GM18867 (cell line): ENCODE measurements at regions not wholly inside any gene's neighbourhood (a gene's known extent, or its start where the extent isn't known, plus 50 kb on each side); places are given as distances from the start of the nearest gene placed in this dataset.

Experiments
- ATAC-seq: cut with Tn5 transposase; IDR thresholded peaks from one replicate; pipeline ENCODE4 v1.9.1; 2021; ENCODE audit warnings: mild to moderate bottlenecking, moderate library complexity; ENCODE audit not compliant: unreplicated experiment

DNA sequence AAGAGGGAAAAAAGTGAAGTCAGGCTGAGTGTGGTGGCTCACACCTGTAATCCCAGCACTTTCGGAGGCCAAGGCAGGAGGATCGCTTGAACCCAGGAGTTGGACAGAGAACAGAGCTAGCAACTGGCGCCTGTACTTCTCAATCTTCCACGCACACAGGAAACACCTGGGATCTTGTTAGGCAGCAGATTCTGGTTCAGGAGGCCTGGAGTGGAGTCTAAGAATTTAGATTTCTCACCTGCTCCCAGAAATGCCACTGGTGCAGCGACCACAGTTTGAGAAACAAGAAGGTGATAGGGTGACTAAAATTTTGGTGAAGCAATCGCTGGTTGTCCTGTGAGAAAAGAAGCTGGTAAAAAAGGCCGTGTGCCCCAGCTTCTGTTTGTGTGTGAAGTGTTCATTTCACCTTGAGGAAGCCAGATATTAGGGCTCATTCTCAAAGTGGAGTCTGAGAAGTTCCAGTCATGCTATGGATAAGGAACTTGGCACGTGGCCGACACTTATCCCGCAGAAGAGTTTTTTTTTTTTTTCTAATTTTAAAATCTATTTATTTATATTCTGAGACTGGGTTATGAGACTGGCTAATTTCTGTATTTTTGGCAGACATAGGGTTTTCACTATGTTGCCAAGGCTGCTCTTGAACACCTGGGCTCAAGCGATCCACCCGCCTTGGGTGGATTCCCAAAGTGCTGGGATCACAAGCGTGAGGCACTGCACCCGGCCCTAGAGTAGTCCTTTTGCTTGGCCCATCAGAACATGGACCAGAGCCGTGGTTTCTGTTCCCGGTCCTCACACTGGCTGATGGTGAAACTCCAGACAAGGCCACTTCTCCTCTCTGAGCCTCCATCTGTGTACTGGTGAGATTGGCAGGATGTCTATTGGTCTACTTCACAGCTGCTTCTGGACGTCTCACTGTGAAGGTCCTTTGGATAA lies 324.6 kb upstream of the PROK2 start:
- ATAC-seq: no peak

DNA sequence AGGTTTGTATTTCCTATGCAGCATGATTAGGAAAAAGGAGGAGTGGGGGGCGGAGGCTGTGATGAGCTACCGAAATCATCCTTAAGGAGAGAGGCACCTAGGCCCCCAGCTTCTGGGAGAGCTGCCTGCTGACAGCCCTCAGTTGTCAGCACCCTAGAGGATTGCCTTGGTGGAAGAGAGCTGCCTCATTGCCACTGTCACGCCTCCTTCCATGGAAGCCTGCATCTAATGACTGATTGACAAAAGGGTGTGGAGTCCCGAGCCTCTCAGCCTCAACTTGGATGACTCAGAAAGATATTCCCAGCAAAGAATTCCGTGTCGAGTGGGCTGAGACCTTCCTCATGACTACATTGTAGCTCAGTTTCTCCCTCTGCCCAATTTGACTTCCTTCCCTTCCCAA lies 320.4 kb upstream of the PROK2 start:
- ATAC-seq: no peak

DNA sequence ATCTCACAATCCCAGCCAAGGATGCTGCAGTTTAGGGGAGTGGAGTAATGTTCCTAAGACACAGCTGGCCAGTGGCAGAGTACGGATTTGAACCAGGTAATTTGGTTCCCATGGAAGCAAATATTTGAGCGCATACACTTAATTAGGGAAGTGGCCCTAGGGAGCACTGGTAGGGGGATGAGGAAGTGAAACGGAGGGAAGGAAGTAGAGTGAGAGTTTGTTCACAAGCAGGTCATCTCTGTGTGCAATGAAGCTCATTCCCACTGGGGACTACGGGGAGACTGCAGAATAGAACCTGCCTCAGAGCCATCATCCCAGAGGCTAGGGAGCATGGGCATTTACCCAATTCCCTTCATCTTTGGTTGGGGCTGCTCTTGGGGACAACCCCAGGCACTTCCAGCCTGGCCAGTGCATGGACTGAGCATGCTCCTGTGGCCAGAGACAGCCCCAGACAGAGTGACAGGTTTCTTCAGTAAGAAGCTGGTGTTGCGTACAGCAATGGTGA lies 317.2 kb upstream of the PROK2 start:
- ATAC-seq: peak; percentile 70

DNA sequence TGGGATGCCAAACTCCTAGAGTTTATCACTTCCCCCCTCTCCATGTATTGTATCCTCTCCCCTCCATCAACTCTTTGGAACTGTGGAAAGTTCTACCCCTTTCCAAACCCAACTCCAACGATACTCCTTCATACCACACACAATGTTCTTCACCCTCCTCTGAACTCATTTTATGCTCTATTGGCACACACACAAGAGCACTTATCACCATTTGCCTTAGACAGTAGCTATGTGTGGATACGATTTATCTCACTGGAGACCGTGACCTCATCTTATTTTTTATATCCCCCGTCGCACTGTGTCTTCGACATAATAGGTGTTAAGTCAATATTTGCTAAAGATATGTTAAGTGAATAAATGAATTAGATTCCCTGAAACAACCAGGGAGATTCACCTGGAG lies 316.5 kb upstream of the PROK2 start:
- no peak for ATAC-seq

DNA sequence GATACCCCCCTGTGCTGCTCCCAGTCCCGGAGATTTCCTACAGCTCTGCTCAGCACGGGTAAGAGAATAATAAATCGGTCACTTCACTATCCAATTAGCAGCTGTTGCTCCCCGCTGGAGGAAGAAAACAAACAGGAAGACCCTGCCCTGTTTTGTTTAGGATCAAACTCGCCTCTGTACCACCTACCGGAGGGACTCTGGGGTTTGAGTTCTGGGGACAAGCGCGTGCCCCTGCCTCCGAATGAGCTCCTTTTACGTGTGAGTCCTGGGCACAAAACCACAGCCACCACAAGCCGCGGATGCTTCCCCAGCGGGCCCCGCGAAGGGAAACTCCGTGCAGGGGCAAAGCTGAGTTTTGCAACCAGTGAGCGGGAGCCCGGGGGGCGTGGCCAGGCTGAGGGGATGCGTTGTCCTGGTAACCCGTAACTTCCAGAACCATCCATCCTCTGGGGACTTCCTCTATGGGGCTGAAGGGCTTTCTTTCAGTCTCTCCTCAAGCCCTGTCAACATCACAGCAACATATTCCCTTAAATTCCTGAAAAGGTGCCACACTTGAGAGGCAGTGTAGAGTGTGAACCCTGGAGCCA lies 315.7 kb upstream of the PROK2 start:
- peak; percentile 56 for ATAC-seq

DNA sequence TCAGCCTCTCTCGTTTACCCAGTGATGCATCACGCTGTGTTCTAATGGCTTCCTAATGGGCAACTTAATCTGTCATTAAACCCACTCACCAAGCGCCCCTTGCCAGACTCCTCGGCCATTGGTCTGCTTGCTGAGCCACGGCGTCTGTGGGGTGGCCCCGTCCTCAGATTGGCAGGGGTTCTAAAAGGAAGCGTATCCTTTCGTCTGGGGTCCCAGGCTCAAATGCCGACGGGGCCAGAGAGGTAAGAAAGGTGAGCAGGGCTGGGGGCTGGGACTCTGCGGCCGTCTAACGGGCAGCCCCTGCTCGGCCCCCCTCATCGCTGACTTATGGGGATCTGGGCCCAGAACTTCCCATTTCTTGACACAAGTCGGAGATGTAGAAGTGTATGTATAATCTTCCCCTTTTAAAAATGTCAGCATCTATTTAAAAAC lies 315.1 kb upstream of the PROK2 start:
- ATAC-seq: no peak

DNA sequence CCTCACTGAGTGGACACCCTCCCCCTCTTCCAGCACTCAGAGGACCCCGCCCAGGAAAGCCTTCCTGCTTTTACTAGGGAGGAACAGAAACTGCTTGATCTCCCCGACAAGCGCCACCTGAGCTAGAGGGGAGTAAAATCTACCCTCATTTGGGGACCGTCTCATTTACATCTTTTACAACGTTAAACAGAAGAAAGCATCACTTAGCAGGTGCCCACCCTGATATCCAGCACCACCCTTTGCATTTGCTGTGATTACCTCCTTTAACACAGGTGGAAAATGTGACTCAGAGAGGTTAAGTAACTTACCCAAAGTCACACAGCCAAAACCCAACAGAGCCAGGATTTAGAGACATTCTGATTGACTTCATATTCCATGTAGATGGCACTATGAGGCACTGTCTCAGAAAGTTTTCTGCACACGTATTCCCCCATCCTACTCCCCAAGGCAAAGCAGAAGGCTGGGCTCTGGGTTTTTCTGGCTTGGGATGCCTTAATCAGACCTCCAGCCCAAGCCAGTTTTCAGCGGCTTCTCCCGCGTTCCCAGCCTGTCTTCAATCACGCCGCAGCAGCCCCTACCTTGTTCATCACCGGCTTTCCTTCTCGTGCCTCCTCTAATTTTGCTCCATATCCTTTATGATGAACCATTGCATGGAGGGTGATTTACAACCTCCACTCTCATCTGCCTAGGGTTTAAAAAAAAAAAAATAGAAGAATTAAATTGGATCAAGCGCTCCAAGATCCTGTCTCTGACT lies 314.6 kb upstream of the PROK2 start:
- ATAC-seq: no peak

DNA sequence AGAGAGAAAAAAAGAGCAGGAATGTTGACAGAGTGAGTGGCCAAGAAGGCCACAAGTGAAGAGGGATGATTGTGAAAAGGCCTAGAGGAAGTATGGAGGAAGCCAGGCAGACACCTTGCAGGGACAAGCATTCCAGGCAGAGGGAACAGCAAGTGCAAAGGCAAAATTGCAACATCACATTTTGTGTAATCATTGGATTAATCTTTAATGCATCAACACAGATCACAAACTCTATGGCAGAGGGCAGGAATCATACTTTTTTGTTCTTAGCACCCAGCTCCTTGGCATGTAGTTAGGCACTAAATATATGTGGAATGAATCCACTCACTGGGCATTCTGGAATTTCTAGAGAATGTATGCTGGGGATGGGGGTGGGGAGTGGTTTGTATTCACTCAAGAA lies 312.1 kb upstream of the PROK2 start:
- no peak for ATAC-seq

DNA sequence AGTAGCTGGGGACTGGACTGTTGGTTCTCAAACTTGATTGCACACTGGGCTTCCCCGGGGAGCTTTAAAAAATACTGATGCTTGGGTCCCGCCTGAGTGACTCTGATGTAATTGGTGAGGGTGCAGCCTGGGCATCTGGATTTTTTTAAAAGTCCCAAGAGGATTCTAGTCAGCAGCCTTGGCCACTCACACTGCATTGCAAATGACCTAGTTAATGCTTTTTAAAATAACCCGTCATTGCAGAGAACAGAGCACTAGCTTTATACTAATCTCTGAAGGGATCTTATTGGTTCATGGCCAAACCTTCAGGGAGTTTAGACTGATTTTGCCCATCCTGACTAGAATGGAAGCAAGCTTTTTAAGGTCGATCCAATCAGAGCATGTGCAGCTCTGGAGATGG lies 310.6 kb upstream of the PROK2 start:
- no peak for ATAC-seq

DNA sequence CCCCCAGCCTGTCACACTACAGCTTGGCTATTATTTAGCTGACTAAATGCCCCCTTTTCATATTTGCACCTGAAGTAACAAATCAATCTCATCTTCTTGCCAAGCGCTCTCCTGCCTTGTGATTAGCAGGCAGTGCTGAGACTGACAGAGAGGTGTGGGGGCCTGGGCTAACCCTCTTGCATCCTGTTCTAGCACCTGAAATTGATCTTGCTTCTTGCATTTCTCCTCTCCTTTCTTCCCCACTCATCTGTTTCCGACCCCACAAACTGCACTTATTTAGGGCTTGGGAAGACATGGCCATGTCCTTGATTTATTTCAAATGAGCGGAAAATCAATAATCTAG lies 309.0 kb upstream of the PROK2 start:
- no peak for ATAC-seq

DNA sequence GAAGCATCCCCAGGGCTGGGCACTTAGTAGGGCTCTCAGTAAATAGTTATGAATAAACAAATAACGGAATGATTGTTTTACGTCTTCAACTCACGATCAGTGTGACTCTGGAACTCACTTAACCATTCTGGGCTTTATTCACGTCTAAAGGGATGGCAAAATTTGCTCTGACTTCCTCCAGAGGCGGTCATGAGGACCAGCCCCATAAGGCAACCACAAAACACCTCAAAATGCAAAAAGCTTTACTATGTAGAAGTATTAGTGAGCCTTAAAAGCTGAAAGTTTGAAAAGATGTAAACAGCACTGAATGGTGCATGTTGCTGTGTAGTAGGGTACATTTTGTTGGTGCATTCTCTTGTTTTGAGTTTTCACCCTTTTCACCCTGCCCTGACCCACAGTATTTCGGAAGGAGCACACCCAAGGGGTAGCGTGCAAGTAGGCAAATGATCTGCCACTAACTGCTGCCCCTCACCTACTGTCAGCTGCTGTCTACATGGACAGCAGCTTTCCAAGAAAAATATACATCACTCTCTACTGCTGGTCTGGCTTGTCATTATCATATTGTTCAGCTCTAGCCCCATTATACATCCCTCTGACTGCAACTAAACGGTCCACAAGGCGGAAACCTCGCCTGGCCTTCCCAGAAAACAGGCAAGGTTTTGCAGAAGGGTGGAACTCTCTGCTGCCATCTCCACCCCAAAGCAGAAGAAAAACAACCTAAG lies 308.5 kb upstream of the PROK2 start:
- peak; percentile 39 for ATAC-seq

DNA sequence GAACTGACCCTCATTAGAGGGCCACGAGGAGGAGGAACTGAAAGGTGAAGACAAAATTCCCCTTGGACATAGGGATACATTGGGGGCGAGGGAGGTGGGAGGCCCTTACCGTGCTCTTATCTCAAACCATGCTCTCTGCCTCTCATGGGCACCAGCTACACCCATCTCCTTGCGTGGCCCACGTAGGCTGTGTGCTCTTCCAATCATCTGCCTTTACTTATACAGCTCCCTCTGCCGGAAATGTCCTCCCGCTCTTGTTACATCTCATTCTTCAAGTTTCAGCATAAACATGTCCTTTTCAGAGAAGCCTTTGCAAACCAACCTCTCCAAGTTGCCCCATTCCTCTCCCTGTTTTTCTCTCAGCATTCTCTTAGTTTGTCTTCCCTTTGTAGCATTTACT lies 307.8 kb upstream of the PROK2 start:
- ATAC-seq: no peak

DNA sequence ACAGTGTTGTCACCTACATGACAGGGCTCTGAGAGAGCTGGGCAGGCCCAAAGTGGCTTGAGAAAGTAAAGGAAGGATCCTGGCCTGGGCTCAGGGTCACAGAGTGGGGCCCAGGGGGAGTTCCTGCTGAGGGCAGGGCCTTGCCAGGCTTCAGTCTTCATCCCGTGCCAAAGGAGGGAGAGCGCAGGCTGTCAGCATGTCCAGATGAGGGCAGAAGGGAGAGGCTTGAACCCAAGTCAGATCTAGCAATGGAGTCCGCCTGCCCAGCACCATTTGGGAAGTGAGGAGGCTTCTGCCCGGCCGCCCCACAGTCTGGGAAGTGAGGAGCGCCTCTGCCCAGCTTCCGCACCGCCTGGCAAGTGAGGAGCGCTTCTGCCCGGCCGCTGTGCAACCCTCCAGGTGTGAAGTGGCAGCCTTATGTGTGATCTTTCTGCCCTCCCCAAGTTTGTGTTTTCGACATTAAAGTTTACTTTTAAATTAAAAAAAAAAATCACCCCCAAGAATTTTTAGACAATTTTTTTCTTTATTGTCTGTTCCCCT lies 303.6 kb upstream of the PROK2 start:
- no peak for ATAC-seq

DNA sequence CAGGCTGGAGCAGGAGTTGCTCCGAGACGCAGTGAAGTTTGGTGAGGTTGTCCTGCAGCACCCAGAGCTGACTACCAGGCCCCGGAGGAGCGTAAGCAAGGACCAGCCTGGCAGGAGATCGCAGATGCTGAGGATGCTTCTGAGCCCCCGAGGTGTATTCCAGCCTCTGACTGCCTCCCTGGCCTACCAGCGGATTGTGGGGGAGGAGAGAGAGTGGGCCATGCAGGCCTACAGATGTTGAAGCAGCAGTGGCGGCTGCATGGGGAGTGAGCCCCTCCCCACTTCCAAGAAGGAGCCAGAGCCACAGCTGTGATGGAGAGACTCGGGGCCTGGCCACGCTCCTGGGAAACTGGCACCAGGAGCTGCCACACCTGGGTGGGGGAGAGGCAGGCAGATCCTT lies 302.5 kb upstream of the PROK2 start:
- ATAC-seq: no peak

DNA sequence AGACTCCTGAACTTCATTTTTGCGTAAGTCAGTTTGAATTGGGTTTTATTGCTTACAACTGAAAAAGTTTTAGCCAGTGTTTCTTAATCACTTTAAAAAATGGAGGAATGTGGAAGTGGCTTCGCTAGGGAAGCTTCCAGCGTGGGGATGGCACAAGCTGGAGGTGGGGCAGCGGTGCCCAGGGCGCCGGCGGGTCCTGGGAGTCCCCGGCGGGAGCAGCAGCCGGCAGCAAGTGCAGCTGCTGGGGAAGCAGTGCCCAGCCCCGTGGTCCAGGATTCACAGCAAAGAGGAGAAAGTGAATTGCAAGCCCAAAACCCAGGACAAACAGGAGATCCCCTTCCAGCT lies 301.8 kb upstream of the PROK2 start:
- ATAC-seq: no peak

DNA sequence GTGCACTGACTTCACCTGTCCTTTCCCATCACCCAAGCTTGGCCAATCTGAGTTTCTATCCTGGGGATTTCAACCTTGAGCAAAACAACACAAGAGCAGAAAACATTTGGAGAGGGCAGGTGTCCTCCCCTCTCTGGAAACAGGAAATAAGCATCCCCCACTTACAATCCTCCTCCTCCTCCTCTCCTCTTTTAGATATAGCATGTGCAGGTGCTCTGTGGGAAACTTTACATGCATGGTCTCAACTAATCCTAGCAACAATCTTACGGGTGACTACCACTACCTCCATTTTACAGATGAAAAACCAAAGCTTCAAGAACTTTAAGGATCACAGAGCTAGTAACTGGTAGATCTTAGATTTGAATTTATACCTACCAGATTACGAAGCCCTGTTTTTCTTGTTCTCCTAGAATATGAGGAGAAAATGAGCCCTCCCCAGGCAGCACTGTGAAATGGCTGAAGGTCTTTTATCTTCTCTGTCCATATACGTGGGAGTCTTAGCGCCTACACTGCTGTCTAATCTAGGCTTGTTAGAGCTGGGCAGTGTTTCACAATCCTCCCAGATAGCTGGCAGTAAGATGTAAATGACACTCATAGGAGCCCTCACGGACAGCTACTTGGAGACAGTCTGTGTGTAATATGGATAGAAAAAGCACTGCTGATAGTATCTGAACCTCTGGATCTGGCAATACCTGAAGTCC lies 301.2 kb upstream of the PROK2 start:
- no peak for ATAC-seq

DNA sequence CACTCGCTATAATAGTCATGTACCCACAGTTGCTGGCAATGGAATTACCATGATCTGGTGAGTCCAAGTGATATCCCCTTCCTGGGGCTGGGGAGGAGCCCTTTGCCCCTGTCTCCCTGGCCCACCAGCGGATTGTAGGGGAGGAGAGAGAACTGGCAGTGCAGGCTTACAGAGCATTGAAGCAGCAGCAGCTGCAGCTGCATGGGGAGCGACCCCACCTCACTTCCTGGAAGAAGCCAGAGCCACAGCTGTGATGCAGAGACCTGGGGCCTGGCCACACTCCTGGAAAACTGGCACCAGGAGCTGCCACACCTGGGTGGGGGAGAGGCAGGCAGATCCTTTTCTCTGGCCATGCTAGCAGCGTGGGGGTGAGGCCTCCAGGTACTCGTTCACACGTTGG lies 300.1 kb upstream of the PROK2 start:
- ATAC-seq: no peak

DNA sequence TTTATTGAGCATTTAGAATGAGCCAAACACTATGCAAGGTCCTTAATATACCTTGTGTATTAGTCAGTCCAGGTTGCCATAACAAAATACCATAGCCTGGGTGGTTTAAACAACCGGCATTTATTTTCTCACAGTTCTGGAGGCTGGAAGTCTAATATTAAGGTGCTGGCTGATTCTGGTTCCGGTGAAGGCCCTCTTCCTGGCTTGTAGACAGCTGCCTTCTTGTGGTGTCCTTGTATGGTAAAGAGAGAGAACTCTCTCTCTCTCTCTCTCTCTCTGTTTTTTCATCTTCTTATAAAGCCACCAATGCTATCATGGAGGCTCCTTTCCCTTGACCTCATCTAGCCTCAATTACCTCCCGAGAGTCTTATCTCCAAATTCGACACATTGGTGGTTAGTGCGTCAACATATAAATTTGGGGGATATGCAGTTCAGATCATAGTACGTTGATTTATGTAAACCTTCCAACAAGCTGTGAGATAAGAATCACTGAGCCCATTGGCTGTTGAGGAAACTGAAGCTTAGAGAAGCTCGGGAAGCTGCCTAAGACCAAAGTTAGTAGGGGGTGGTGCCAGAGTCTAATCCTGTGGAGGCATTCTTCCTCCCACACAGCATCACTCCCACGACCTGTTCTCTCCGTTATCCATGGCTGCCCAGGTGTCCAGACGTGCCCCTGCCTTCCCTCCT lies 298.0 kb upstream of the PROK2 start:
- ATAC-seq: peak; percentile 7

DNA sequence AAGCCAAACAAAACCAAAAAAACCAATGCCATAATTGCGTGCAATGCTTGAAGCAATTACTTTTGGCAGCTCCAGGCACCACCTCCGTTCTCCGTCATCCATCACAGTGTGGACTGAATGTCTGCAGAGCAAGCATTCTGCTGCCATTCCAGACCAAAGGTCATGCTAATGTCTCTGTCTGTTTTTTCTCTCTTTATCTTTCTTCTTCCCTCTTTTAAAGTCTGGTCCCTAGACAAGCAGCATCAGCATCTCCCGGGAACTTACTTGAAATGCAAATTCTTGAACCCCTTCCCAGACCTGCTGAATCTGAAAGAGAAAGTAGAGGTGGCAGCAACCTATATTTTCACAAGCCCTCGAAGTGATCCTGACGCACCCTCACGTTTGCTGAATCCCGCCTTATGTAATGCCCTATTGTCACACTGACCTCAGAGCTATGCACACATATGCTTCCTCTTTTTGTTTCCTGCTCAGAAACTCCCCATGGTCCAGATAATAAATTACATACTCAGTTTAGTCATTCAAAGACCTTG lies 297.3 kb upstream of the PROK2 start:
- peak; percentile 54 for ATAC-seq
